ENCODE measurements at regions not wholly inside any gene's neighbourhood (a gene's known extent, or its start where the extent isn't known, plus 50 kb on each side); places are given as distances from the start of the nearest gene placed in this dataset.

- no peak for TF ChIP-seq CTCF (IDR thresholded peaks at IDR 0.05)
- no peak for TF ChIP-seq POLR2A (IDR thresholded peaks at IDR 0.05)
Measured at GRCh38 chr10:33732161-33732680, 397.8 kb upstream of the NRP1 start.

GRCh38 chr10:33731322-33731721 lies 396.9 kb upstream of the NRP1 start:
- TF ChIP-seq CTCF (IDR thresholded peaks at IDR 0.05) (no peak), POLR2A (IDR thresholded peaks at IDR 0.05) (no peak)
- no peaks in the 10 kb centered on the region for H3K27me3 ChIP-seq
- no peak overlapping the region for H3K27ac ChIP-seq
- intact Hi-C loops (cut with DNase I): no loop called here
- H3K4me3 ChIP-seq: no peak overlapping the region
- no peak for DNase-seq
- no peaks in the 10 kb centered on the region for H3K4me1 ChIP-seq (replicated peaks in 1 of 2)
- 81 to 85% (median 84%) methylated on average over 6 of the region's 6 CpGs for WGBS, 4 donors
- H3K9me3 ChIP-seq (replicated peaks in 1 of 3): no peaks in the 10 kb centered on the region
- H3K36me3 ChIP-seq (replicated peaks in 1 of 2): no peaks in the 10 kb centered on the region

More at GRCh38 chr10:33732161-33732680, 397.8 kb upstream of the NRP1 start:
- H3K4me1 ChIP-seq (replicated peaks in 1 of 2): no peaks in the 10 kb centered on the region
- no peak for DNase-seq
- intact Hi-C loops (cut with DNase I): no loop called here
- H3K27ac ChIP-seq: no peak overlapping the region
- H3K27me3 ChIP-seq: no peaks in the 10 kb centered on the region
- H3K9me3 ChIP-seq (replicated peaks in 1 of 3): no peaks in the 10 kb centered on the region
- no peaks in the 10 kb centered on the region for H3K36me3 ChIP-seq (replicated peaks in 1 of 2)
- no peak overlapping the region for H3K4me3 ChIP-seq
- WGBS, 4 donors: 53 to 57% (median 55%) methylated on average over 8 of the region's 8 CpGs

- intact Hi-C loops (cut with DNase I): no loop called here
- WGBS, 4 donors: 80 to 92% (median 89%) methylated on average over 4 of the region's 4 CpGs
- TF ChIP-seq POLR2A (IDR thresholded peaks at IDR 0.05) (no peak), CTCF (IDR thresholded peaks at IDR 0.05) (no peak)
- Histone ChIP-seq H3K4me1 (replicated peaks in 1 of 2) (no peaks in the 10 kb centered on the region), H3K36me3 (replicated peaks in 1 of 2) (no peaks in the 10 kb centered on the region), H3K9me3 (replicated peaks in 1 of 3) (no peaks in the 10 kb centered on the region), H3K27ac (no peak overlapping the region), H3K4me3 (no peak overlapping the region), H3K27me3 (no peaks in the 10 kb centered on the region)
- no peak for DNase-seq
Measured at GRCh38 chr10:33725430-33725829, 391.0 kb upstream of the NRP1 start.

- H3K4me1 ChIP-seq (replicated peaks in 1 of 2): peaks cover 4 to 11% of the 10 kb centered on the region in 2 donors
- H3K27ac ChIP-seq: no peak overlapping the region
- H3K9me3 ChIP-seq (replicated peaks in 1 of 3): no peaks in the 10 kb centered on the region
- H3K4me3 ChIP-seq: no peak overlapping the region
- 80 to 95% (median 89%) methylated on average over 2 of the region's 2 CpGs for WGBS, 4 donors
- TF ChIP-seq POLR2A (IDR thresholded peaks at IDR 0.05): no peak
- TF ChIP-seq CTCF (IDR thresholded peaks at IDR 0.05): no peak
- DNase-seq: no peak
- intact Hi-C loops (cut with DNase I): no loop called here
- no peaks in the 10 kb centered on the region for H3K27me3 ChIP-seq
- no peaks in the 10 kb centered on the region for H3K36me3 ChIP-seq (replicated peaks in 1 of 2)
Measured at GRCh38 chr10:33723181-33723580, 388.7 kb upstream of the NRP1 start.

All from adrenal gland (tissue), 9 donors.